NT2/D1 (cell line): ENCODE measurements at regions not wholly inside any gene's neighbourhood (a gene's known extent, or its start where the extent isn't known, plus 50 kb on each side); places are given as distances from the start of the nearest gene placed in this dataset.

ENCODE experiments used
- SUZ12 ChIP-seq: IDR thresholded peaks from 2 replicates; pipeline ENCODE4 v1.6.1; 2011; ENCODE audit not compliant: insufficient read length, insufficient read depth; ENCODE audit errors: extremely low read depth
- YY1 ChIP-seq: IDR thresholded peaks from 2 replicates; pipeline ENCODE4 v1.6.1; 2011; ENCODE audit not compliant: insufficient read length, insufficient read depth
- ZNF274 ChIP-seq: IDR thresholded peaks from 2 replicates; pipeline ENCODE4 v1.6.1; 2011; ENCODE audit warnings: mild to moderate bottlenecking, low read depth, low read length

DNA sequence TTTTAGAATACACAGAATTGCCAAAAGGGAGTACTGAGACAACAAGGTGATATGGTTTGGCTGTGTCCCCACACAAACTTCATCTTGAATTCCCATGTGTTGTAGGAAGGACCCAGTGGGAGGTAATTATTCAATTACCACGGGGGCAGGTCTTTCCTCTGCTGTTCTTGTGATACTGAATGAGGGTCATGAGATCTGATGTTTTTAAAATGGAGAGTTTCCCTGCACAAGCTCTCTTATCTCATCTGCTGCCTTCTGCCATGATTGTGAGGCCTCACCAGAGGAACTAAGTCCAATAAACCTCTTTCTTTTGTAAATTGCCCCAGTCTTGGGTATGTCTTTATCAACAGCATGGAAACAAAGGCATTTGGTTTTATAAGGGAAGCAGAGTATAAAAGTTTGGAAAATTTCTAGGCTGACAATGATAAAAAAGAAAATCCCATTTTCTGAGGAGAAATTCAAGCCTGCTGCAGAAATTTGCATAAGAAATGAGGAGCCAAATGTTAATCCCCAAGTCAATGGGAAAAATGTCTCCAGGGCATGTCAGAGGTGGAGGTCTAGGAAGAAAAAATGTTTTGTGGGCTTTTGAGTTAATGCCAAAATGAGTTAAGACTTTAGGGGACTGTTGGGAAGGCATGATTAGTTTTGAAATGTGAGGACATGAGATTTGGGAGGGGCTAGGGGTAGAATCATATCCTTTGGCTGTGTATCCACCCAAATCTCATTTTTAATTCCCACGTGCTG is 130.5 kb upstream of the THRB start:
- TF ChIP-seq YY1 (no peak), SUZ12 (no peak), ZNF274 (no peak)
